MM.1S (cell line): ENCODE measurements at regions not wholly inside any gene's neighbourhood (a gene's known extent, or its start where the extent isn't known, plus 50 kb on each side); places are given as distances from the start of the nearest gene placed in this dataset.
A peak's percentile ranks its signal among the peaks of the same experiment; 100 is the strongest.

ENCODE experiments used
- DNase-seq: peaks from one replicate; pipeline ENCODE4 v3.0.0-alpha.2; 2015
- H2AFZ ChIP-seq: fragments of 300-600 bp; sonication (generic); 2 replicates; pipeline ENCODE4 v1.6.0; 2016; ENCODE audit warnings: antibody characterized with exemption, low read length
- H3F3A ChIP-seq: fragments of 300-600 bp; sonication (generic); 2 replicates; pipeline ENCODE4 v1.6.1; 2016; ENCODE audit warnings: mild to moderate bottlenecking, antibody characterized with exemption, low read length, moderate library complexity, mixed read lengths; ENCODE audit not compliant: insufficient read depth
- H3K27ac ChIP-seq: fragments of 300-600 bp; sonication (generic); 2 replicates; pipeline ENCODE4 v1.5.1; 2016; ENCODE audit warnings: mild to moderate bottlenecking, low read length
- H3K27me3 ChIP-seq: fragments of 300-600 bp; sonication (generic); replicated peaks from 2 replicates; pipeline ENCODE4 v1.6.0; 2016; ENCODE audit warnings: low read length; ENCODE audit not compliant: insufficient read depth
- H3K36me3 ChIP-seq: fragments of 300-600 bp; sonication (generic); replicated peaks from 2 replicates; pipeline ENCODE4 v1.6.1; 2016; ENCODE audit warnings: mild to moderate bottlenecking, low read length, mixed read lengths; ENCODE audit not compliant: insufficient read depth
- H3K4me1 ChIP-seq: fragments of 300-600 bp; sonication (generic); 2 replicates; pipeline ENCODE4 v1.6.1; 2016; ENCODE audit warnings: low read length, mixed read lengths
- H3K4me2 ChIP-seq: fragments of 300-600 bp; sonication (generic); 2 replicates; pipeline ENCODE4 v1.6.0; 2016; ENCODE audit warnings: low read depth, low read length
- H3K4me3 ChIP-seq: fragments of 300-600 bp; sonication (generic); 2 replicates; pipeline ENCODE4 v1.5.1; 2016; ENCODE audit warnings: low read length, mixed read lengths
- H3K79me2 ChIP-seq: fragments of 300-600 bp; sonication (generic); 2 replicates; pipeline ENCODE4 v1.6.1; 2016; ENCODE audit warnings: mixed run types, low read length, mixed read lengths
- H3K9ac ChIP-seq: fragments of 300-600 bp; sonication (generic); 2 replicates; pipeline ENCODE4 v1.6.1; 2016; ENCODE audit warnings: low read length, mixed read lengths
- H3K9me2 ChIP-seq: fragments of 300-600 bp; sonication (generic); replicated peaks from 2 replicates; pipeline ENCODE4 v1.6.1; 2016; ENCODE audit warnings: mild to moderate bottlenecking, low read length, mixed read lengths; ENCODE audit not compliant: insufficient read depth
- H3K9me3 ChIP-seq: fragments of 300-600 bp; sonication (generic); replicated peaks from 2 replicates; pipeline ENCODE4 v1.6.1; 2016; ENCODE audit warnings: mild to moderate bottlenecking, low read length, mixed read lengths; ENCODE audit not compliant: insufficient read depth
- H4K20me1 ChIP-seq: fragments of 300-600 bp; sonication (generic); 2 replicates; pipeline ENCODE4 v1.6.1; 2016; ENCODE audit warnings: mild to moderate bottlenecking, low read length, moderate library complexity, mixed read lengths; ENCODE audit not compliant: insufficient read depth
- CTCF ChIP-seq: fragments of 300-600 bp; sonication (generic); IDR thresholded peaks from 2 replicates; pipeline ENCODE4 v1.5.1; 2016; ENCODE audit warnings: antibody characterized with exemption, low read length, mixed read lengths
- EZH2 ChIP-seq: fragments of 300-600 bp; sonication (generic); optimal IDR thresholded peaks from 2 replicates; pipeline ENCODE3; 2017; ENCODE audit warnings: low read depth, mild to moderate bottlenecking, antibody characterized with exemption, low read length, mixed read lengths
- EZH2phosphoT487 ChIP-seq: fragments of 300-600 bp; sonication (generic); IDR thresholded peaks from 2 replicates; pipeline ENCODE4 v1.6.1; 2018; ENCODE audit warnings: antibody characterized with exemption, low read length

- no peaks in the 10 kb centered on the region for H3K79me2 ChIP-seq
- H3K4me1 ChIP-seq, result no peaks in the 10 kb centered on the region
- no peaks in the 10 kb centered on the region for H3K27me3 ChIP-seq
- H3F3A ChIP-seq, result no peaks in the 10 kb centered on the region
- no peaks in the 10 kb centered on the region for H3K36me3 ChIP-seq
- H3K4me3 ChIP-seq, result no peak overlapping the region
- H2AFZ ChIP-seq, result no peak overlapping the region
- DNase-seq, result no peak
- TF ChIP-seq EZH2phosphoT487 (no peak), EZH2 (no peak), CTCF (no peak)
- H4K20me1 ChIP-seq, result no peaks in the 10 kb centered on the region
- H3K9me3 ChIP-seq, result no peaks in the 10 kb centered on the region
- H3K9ac ChIP-seq, result no peak overlapping the region
- no peaks in the 10 kb centered on the region for H3K9me2 ChIP-seq
- no peak overlapping the region for H3K27ac ChIP-seq
- no peak overlapping the region for H3K4me2 ChIP-seq
These were observed 113.4 kb downstream of the MTNR1B start for GRCh38 chr11:93082900-93083299.

- H4K20me1 ChIP-seq, result no peaks in the 10 kb centered on the region
- H3K79me2 ChIP-seq, result no peaks in the 10 kb centered on the region
- H3K36me3 ChIP-seq, result no peaks in the 10 kb centered on the region
- H2AFZ ChIP-seq, result no peak overlapping the region
- H3K4me1 ChIP-seq, result no peaks in the 10 kb centered on the region
- H3K9ac ChIP-seq, result no peak overlapping the region
- H3K9me3 ChIP-seq, result no peaks in the 10 kb centered on the region
- H3K27me3 ChIP-seq, result no peaks in the 10 kb centered on the region
- H3K27ac ChIP-seq, result no peak overlapping the region
- no peaks in the 10 kb centered on the region for H3K9me2 ChIP-seq
- TF ChIP-seq EZH2 (no peak), CTCF (no peak), EZH2phosphoT487 (no peak)
- DNase-seq, result no peak
- no peak overlapping the region for H3K4me3 ChIP-seq
- no peaks in the 10 kb centered on the region for H3F3A ChIP-seq
- no peak overlapping the region for H3K4me2 ChIP-seq
These were observed 112.9 kb downstream of the SLC36A4 start for GRCh38 chr11:93084727-93085505.

GRCh38 chr11:93089474-93090102 lies 108.2 kb downstream of the SLC36A4 start:
- peak; percentile 71 for DNase-seq
- Histone ChIP-seq H3K4me2 (no peak overlapping the region), H3K36me3 (no peaks in the 10 kb centered on the region), H3K4me3 (no peak overlapping the region), H3K27ac (no peak overlapping the region), H4K20me1 (no peaks in the 10 kb centered on the region), H3K9me2 (no peaks in the 10 kb centered on the region), H3K79me2 (no peaks in the 10 kb centered on the region), H3K4me1 (no peaks in the 10 kb centered on the region), H2AFZ (no peak overlapping the region), H3K27me3 (no peaks in the 10 kb centered on the region), H3F3A (no peaks in the 10 kb centered on the region), H3K9ac (no peak overlapping the region), H3K9me3 (no peaks in the 10 kb centered on the region)
- TF ChIP-seq EZH2phosphoT487, result no peak
- no peak for TF ChIP-seq EZH2
- peak; percentile 56 for TF ChIP-seq CTCF
